HEK293T (cell line): ENCODE measurements at regions not wholly inside any gene's neighbourhood (a gene's known extent, or its start where the extent isn't known, plus 50 kb on each side); places are given as distances from the start of the nearest gene placed in this dataset.

Experiments used
- CTCF ChIA-PET: fragments of 350-600 bp; formaldehyde crosslinking; extraction: SDS; loops from one replicate; lab custom pipeline; 2021; ENCODE audit warnings: antibody characterized with exemption, inconsistent platforms; lab: Yijun Ruan, JAX
- POLR2A ChIA-PET: fragments of 350-600 bp; formaldehyde crosslinking; extraction: SDS; loops from one replicate; lab custom pipeline; 2020; ENCODE audit warnings: antibody characterized with exemption, inconsistent platforms; lab: Yijun Ruan, JAX
- DNase-seq: peaks from one replicate; pipeline ENCODE4 v3.0.0; 2012; ENCODE audit warnings: mixed read lengths; ENCODE audit errors: extremely low spot score
- ARNT ChIP-seq: fragments of 450-650 bp; IDR thresholded peaks from 2 replicates; pipeline ENCODE4 v1.6.1; 2017; ENCODE audit warnings: mild to moderate bottlenecking
- BHLHE40 ChIP-seq: fragments of 450-650 bp; IDR thresholded peaks from 2 replicates; pipeline ENCODE4 v1.6.1; 2016; ENCODE audit warnings: mild to moderate bottlenecking, moderate library complexity, borderline replicate concordance
- CTBP1 ChIP-seq: fragments of 450-650 bp; IDR thresholded peaks from 2 replicates; pipeline ENCODE4 v1.6.1; 2016; ENCODE audit warnings: borderline replicate concordance
- ELF4 ChIP-seq: fragments of 450-650 bp; IDR thresholded peaks from 2 replicates; pipeline ENCODE4 v1.6.1; 2017; ENCODE audit warnings: antibody characterized with exemption
- FOXA1 ChIP-seq: fragments of 450-650 bp; IDR thresholded peaks from 2 replicates; pipeline ENCODE4 v1.6.1; 2016; ENCODE audit warnings: mild to moderate bottlenecking
- FOXK2 ChIP-seq: fragments of 450-650 bp; IDR thresholded peaks from 2 replicates; pipeline ENCODE4 v1.6.1; 2016; ENCODE audit warnings: mild to moderate bottlenecking
- FOXM1 ChIP-seq: fragments of 450-650 bp; IDR thresholded peaks from 2 replicates; pipeline ENCODE4 v1.6.1; 2017; ENCODE audit warnings: mild to moderate bottlenecking, borderline replicate concordance
- HDGF ChIP-seq: fragments of 450-650 bp; IDR thresholded peaks from 2 replicates; pipeline ENCODE4 v1.6.1; 2017; ENCODE audit warnings: antibody characterized with exemption, borderline replicate concordance
- L3MBTL2 ChIP-seq: fragments of 450-650 bp; conservative IDR thresholded peaks from 2 replicates; pipeline ENCODE4 v1.6.1; 2016; ENCODE audit warnings: mild to moderate bottlenecking
- LEF1 ChIP-seq: fragments of 450-650 bp; IDR thresholded peaks from 2 replicates; pipeline ENCODE4 v1.6.1; 2017; ENCODE audit warnings: mild to moderate bottlenecking, borderline replicate concordance
- NFRKB ChIP-seq: fragments of 450-650 bp; IDR thresholded peaks from 2 replicates; pipeline ENCODE4 v1.6.1; 2016; ENCODE audit warnings: mild to moderate bottlenecking, moderate library complexity
- SP1 ChIP-seq: fragments of 450-650 bp; IDR thresholded peaks from 2 replicates; pipeline ENCODE4 v1.6.1; 2017
- SUZ12 ChIP-seq: fragments of 450-650 bp; IDR thresholded peaks from 2 replicates; pipeline ENCODE4 v1.6.1; 2016; ENCODE audit warnings: mild to moderate bottlenecking
- TARDBP ChIP-seq: fragments of 450-650 bp; IDR thresholded peaks from 2 replicates; pipeline ENCODE4 v1.6.1; 2016
- ZNF384 ChIP-seq: fragments of 450-650 bp; IDR thresholded peaks from 2 replicates; pipeline ENCODE4 v1.6.1; 2016
- TF ChIP-seq, protein P1 (sequence below): fragments of 450-650 bp; IDR thresholded peaks from 2 replicates; pipeline ENCODE4 v1.6.1; 2016

DNA sequence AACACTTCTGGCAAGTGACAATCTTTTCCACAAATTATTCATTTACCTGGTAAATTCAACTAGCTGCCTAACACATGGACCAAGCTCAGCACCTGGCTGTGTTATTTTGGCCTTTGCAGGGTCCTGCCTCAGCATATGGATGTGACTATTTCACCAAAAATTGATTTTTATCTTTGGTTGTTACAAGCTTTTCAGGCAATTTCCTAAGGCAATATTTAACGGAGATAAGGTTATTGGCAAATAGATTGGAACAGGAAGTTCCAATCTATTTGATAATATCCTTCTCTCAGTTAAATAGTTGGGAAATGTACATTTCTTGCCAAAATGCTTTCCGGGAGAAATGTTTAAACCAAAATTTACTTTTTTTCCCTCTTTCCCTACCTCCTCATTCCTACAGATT is 415.2 kb upstream of the SMARCA2 start:
- POLR2A ChIA-PET, result no interaction called here
- TF ChIP-seq CTBP1 (no peak), ELF4 (no peak), TARDBP (no peak), L3MBTL2 (no peak), BHLHE40 (no peak), ARNT (no peak), FOXA1 (no peak), ZNF384 (no peak), LEF1 (no peak), FOXK2 (no peak), FOXM1 (no peak)
- CTCF ChIA-PET, result no interaction called here
- DNase-seq, result no peak

DNA sequence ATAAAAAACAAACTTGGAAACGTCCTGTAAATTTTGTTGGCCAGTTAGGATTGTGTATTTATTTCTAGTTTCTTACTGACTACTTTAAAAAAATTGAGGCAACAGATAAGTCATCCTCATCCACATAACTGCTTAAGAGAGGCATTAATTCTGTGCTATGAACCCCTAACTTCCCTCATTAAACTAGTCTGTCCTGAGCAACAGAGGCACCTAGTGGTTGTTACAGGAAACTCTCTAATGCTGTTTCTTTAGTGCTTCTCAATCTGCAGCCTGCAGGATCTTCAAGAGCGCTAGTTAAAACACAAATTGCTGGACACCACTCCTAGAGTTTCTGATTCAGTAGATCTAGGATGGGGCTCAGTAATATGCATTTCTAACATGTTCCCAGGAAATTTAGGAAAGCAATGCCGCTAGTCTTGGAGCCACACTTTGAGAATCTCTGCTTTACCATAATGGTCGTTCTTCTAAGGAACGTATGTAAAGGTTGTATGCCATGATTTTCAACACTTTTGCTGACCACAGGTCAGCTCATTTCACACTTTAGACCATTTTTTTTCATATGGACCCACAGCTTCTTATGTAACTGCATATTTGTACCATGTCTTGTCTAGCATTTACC is 410.1 kb upstream of the SMARCA2 start:
- TF ChIP-seq NFRKB, result no peak
- TF ChIP-seq HDGF, result no peak
- TF ChIP-seq BHLHE40, result no peak
- TF ChIP-seq ARNT, result no peak
- no peak for TF ChIP-seq FOXA1
- no peak for TF ChIP-seq ELF4
- TF ChIP-seq CTBP1, result no peak
- no peak for TF ChIP-seq LEF1
- TF ChIP-seq FOXK2, result no peak
- no peak for TF ChIP-seq SP1
- no peak for TF ChIP-seq ZNF384
- TF ChIP-seq, protein P1, sequence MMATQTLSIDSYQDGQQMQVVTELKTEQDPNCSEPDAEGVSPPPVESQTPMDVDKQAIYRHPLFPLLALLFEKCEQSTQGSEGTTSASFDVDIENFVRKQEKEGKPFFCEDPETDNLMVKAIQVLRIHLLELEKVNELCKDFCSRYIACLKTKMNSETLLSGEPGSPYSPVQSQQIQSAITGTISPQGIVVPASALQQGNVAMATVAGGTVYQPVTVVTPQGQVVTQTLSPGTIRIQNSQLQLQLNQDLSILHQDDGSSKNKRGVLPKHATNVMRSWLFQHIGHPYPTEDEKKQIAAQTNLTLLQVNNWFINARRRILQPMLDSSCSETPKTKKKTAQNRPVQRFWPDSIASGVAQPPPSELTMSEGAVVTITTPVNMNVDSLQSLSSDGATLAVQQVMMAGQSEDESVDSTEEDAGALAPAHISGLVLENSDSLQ, result no peak
- TF ChIP-seq FOXM1, result no peak
- TF ChIP-seq TARDBP, result no peak
- DNase-seq, result peak; percentile 7
- POLR2A ChIA-PET, result no interaction called here
- CTCF ChIA-PET, result no interaction called here

- DNase-seq, result no peak
- POLR2A ChIA-PET, result no interaction called here
- CTCF ChIA-PET, result interaction anchor here (0.7 kb wide), 1 partner anchor 127 kb away, joined by 3 read pairs; no protein-coding TSS in a partner anchor
- TF ChIP-seq SUZ12, result no peak
- TF ChIP-seq FOXM1, result no peak
- no peak for TF ChIP-seq FOXK2
These were observed 408.9 kb upstream of the SMARCA2 start for GRCh38 chr9:1606253-1606652.

DNA sequence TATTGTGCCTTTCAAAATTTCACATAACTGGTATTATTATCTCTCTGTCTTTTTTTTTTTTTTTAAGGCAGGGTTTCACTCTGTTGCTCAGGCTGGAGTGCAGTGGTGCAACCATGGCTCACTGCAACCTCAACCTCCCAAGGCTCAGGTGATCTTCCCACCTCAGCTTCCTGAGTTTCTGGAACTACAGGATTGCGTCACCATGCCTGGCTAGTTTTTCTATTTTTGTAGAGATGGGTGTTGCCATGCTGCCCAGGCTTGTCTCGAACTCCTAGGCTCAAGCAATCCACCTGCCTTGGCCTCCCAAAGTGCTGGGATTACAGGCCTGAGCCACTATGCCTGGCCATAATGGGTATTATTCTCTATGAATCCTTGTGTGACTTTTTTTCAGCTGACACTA is 402.3 kb upstream of the SMARCA2 start:
- no peak for DNase-seq
- ChIA-PET POLR2A (no interaction called here), CTCF (no interaction called here)
- TF ChIP-seq SP1, result no peak
- no peak for TF ChIP-seq FOXK2
- no peak for TF ChIP-seq ELF4
- TF ChIP-seq ARNT, result no peak
- TF ChIP-seq, protein P1, result no peak
- no peak for TF ChIP-seq FOXA1
- TF ChIP-seq NFRKB, result no peak
- no peak for TF ChIP-seq TARDBP
- no peak for TF ChIP-seq ZNF384
- no peak for TF ChIP-seq FOXM1
- no peak for TF ChIP-seq HDGF
- no peak for TF ChIP-seq L3MBTL2
- no peak for TF ChIP-seq LEF1
- no peak for TF ChIP-seq CTBP1
- TF ChIP-seq SUZ12, result no peak
- no peak for TF ChIP-seq BHLHE40

- TF ChIP-seq ZNF384 (no peak), HDGF (no peak), TARDBP (no peak)
- ChIA-PET CTCF (no interaction called here), POLR2A (no interaction called here)
- no peak for DNase-seq
These were observed 397.7 kb upstream of the SMARCA2 start for GRCh38 chr9:1617419-1617818.

- ChIA-PET POLR2A (no interaction called here), CTCF (no interaction called here)
- peak; percentile 10 for DNase-seq
- no peak for TF ChIP-seq SP1
These were observed 395.0 kb upstream of the SMARCA2 start for GRCh38 chr9:1619915-1620710.

GRCh38 chr9:1637401-1637800 is 377.7 kb upstream of the SMARCA2 start:
- DNase-seq, result no peak
- ChIA-PET CTCF (no interaction called here), POLR2A (no interaction called here)
- TF ChIP-seq ZNF384 (no peak), TARDBP (no peak), FOXK2 (no peak), CTBP1 (no peak), HDGF (no peak), L3MBTL2 (no peak), BHLHE40 (no peak), FOXM1 (no peak), ELF4 (no peak)
- TF ChIP-seq, protein P1, result no peak
